IMR-90 (cell line): ENCODE measurements at regions not wholly inside any gene's neighbourhood (a gene's known extent, or its start where the extent isn't known, plus 50 kb on each side); places are given as distances from the start of the nearest gene placed in this dataset.

Experiments
- ATAC-seq: fragments of 200-7000 bp; cut with Tn5 transposase; 2 replicates; pipeline ENCODE4 v1.9.1; 2020; ENCODE audit warnings: low read depth, mild to moderate bottlenecking, moderate library complexity
- BruUV-seq: library from RNA; stranded (reverse); fragments of 400-500 nt; replicated peaks from 2 replicates; lab custom pipeline; 2021; lab: Mats Ljungman, UMichigan
- CTCF ChIA-PET: fragments of 300-600 bp; formaldehyde crosslinking; extraction: SDS; loops from one replicate; lab custom pipeline; 2021; ENCODE audit warnings: antibody characterized with exemption; lab: Yijun Ruan, JAX
- POLR2A ChIA-PET: fragments of 300-600 bp; sonication (Branson Sonifier 250); formaldehyde crosslinking; loops from one replicate; lab custom pipeline; 2022; ENCODE audit warnings: antibody characterized with exemption; ENCODE audit not compliant: unreplicated experiment; lab: Charles Lee
- DNase-seq: peaks from one replicate; pipeline ENCODE4 v3.0.0; 2013
- H2AFZ ChIP-seq: replicated peaks from 2 replicates; pipeline ENCODE3; 2013; ENCODE audit warnings: low read length, mild to moderate bottlenecking; ENCODE audit not compliant: poor library complexity
- H2AK5ac ChIP-seq: 2 replicates; pipeline ENCODE4 v1.6.1; 2013; ENCODE audit warnings: low read depth, low read length, inconsistent platforms
- H2AK9ac ChIP-seq: replicated peaks from 2 replicates; pipeline ENCODE3; 2013; ENCODE audit warnings: mild to moderate bottlenecking, low read depth, low read length, moderate library complexity; ENCODE audit not compliant: poor library complexity
- H2BK120ac ChIP-seq: 2 replicates; pipeline ENCODE4 v1.6.1; 2013; ENCODE audit warnings: low read depth, low read length, inconsistent platforms
- H2BK15ac ChIP-seq: 3 replicates; pipeline ENCODE4 v1.6.1; 2013; ENCODE audit warnings: low read depth, low read length, inconsistent platforms
- H2BK20ac ChIP-seq: 2 replicates; pipeline ENCODE4 v1.6.1; 2013; ENCODE audit warnings: low read depth, mild to moderate bottlenecking, inconsistent platforms, low read length, moderate library complexity
- H2BK5ac ChIP-seq: 2 replicates; pipeline ENCODE4 v1.6.1; 2013; ENCODE audit warnings: mild to moderate bottlenecking, low read depth, low read length, inconsistent platforms; ENCODE audit not compliant: poor library complexity, severe bottlenecking
- H3K14ac ChIP-seq: replicated peaks from 2 replicates; pipeline ENCODE4 v1.6.1; 2013; ENCODE audit warnings: low read depth, low read length, inconsistent platforms
- H3K18ac ChIP-seq: 2 replicates; pipeline ENCODE4 v1.6.1; 2013; ENCODE audit warnings: low read depth, low read length, control low read depth
- H3K23ac ChIP-seq: 2 replicates; pipeline ENCODE4 v1.6.1; 2013; ENCODE audit warnings: low read depth, low read length, inconsistent platforms
- H3K27ac ChIP-seq: 2 replicates; pipeline ENCODE4 v1.5.1; 2013; ENCODE audit warnings: mild to moderate bottlenecking, control low read depth, low read length; ENCODE audit not compliant: insufficient read depth
- H3K27me3 ChIP-seq: 2 replicates; pipeline ENCODE4 v1.6.1; 2013; ENCODE audit warnings: low read length; ENCODE audit not compliant: control insufficient read depth, insufficient read depth
- H3K36me3 ChIP-seq: 2 replicates; pipeline ENCODE4 v1.6.1; 2013; ENCODE audit warnings: low read length, mixed read lengths; ENCODE audit not compliant: control insufficient read depth, insufficient read depth
- H3K4ac ChIP-seq: 2 replicates; pipeline ENCODE4 v1.6.1; 2013; ENCODE audit warnings: low read depth, low read length, inconsistent platforms
- H3K4me1 ChIP-seq: 2 replicates; pipeline ENCODE4 v1.6.1; 2013; ENCODE audit warnings: low read length, mixed read lengths; ENCODE audit not compliant: control insufficient read depth, insufficient read depth
- H3K4me2 ChIP-seq: 2 replicates; pipeline ENCODE4 v1.6.1; 2013; ENCODE audit warnings: low read depth, mild to moderate bottlenecking, control low read depth, low read length, moderate library complexity
- H3K4me3 ChIP-seq: 2 replicates; pipeline ENCODE4 v1.5.1; 2013; ENCODE audit warnings: low read depth, mild to moderate bottlenecking, control low read depth, low read length, moderate library complexity; ENCODE audit not compliant: insufficient read depth
- H3K56ac ChIP-seq: 2 replicates; pipeline ENCODE4 v1.6.1; 2013; ENCODE audit warnings: low read length, inconsistent platforms; ENCODE audit not compliant: insufficient read depth; ENCODE audit errors: extremely low read depth
- H3K79me1 ChIP-seq, 2 experiments: 2 replicates each; pipeline ENCODE4 v1.6.1; 2013; ENCODE audit warnings: low read length in 2 of 2, inconsistent platforms in 1 of 2, low read depth in 1 of 2
- H3K9ac ChIP-seq: 2 replicates; pipeline ENCODE4 v1.6.1; 2013; ENCODE audit warnings: low read depth, low read length, control low read depth
- H3K9me1 ChIP-seq: 2 replicates; pipeline ENCODE4 v1.6.1; 2013; ENCODE audit warnings: low read length, inconsistent platforms; ENCODE audit not compliant: insufficient read depth
- H3K9me3 ChIP-seq: 2 replicates; pipeline ENCODE4 v1.6.1; 2013; ENCODE audit warnings: low read length; ENCODE audit not compliant: control insufficient read depth, insufficient read depth
- H4K20me1 ChIP-seq: 2 replicates; pipeline ENCODE4 v1.6.1; 2013; ENCODE audit warnings: low read length, inconsistent platforms; ENCODE audit not compliant: insufficient read depth
- H4K5ac ChIP-seq: 2 replicates; pipeline ENCODE4 v1.6.1; 2013; ENCODE audit warnings: mild to moderate bottlenecking, low read depth, low read length, control low read depth
- H4K8ac ChIP-seq, 2 experiments: 2 replicates each; pipeline ENCODE4 v1.6.1; 2013; ENCODE audit warnings: low read depth in 2 of 2, low read length in 2 of 2, control low read depth in 1 of 2, inconsistent platforms in 1 of 2
- H4K91ac ChIP-seq: 2 replicates; pipeline ENCODE4 v1.6.1; 2013; ENCODE audit warnings: low read depth, low read length, inconsistent platforms; ENCODE audit not compliant: insufficient read depth
- BHLHE40 ChIP-seq: fragments of 150-350 bp; IDR thresholded peaks from 2 replicates; pipeline ENCODE4 v1.6.1; 2016; ENCODE audit warnings: mild to moderate bottlenecking, low read depth, low read length
- CEBPB ChIP-seq: IDR thresholded peaks from 2 replicates; pipeline ENCODE4 v1.6.1; 2012; ENCODE audit warnings: low read depth, low read length, improper control_type of control experiment
- CHD1 ChIP-seq: IDR thresholded peaks from 2 replicates; pipeline ENCODE4 v1.6.1; 2012; ENCODE audit warnings: low read depth, low read length, improper control_type of control experiment
- CTCF ChIP-seq: conservative IDR thresholded peaks from 2 replicates; pipeline ENCODE4 v1.5.1; 2012; ENCODE audit warnings: mild to moderate bottlenecking, low read depth, low read length, improper control_type of control experiment
- FOS ChIP-seq: fragments of 150-350 bp; IDR thresholded peaks from 2 replicates; pipeline ENCODE4 v1.6.1; 2016; ENCODE audit warnings: low read depth, low read length
- MAFK ChIP-seq: IDR thresholded peaks from 2 replicates; pipeline ENCODE4 v1.6.1; 2012; ENCODE audit warnings: low read depth, low read length, improper control_type of control experiment
- MXI1 ChIP-seq: IDR thresholded peaks from 2 replicates; pipeline ENCODE4 v1.6.1; 2012; ENCODE audit warnings: low read depth, mild to moderate bottlenecking, low read length, moderate library complexity, borderline replicate concordance
- NFE2L2 ChIP-seq: fragments of 150-350 bp; IDR thresholded peaks from 2 replicates; pipeline ENCODE4 v1.6.1; 2016; ENCODE audit warnings: low read depth, mild to moderate bottlenecking, low read length
- POLR2A ChIP-seq: IDR thresholded peaks from 2 replicates; pipeline ENCODE4 v1.6.1; 2012; ENCODE audit warnings: mild to moderate bottlenecking, low read depth, low read length
- RAD21 ChIP-seq: IDR thresholded peaks from 2 replicates; pipeline ENCODE4 v1.6.1; 2012; ENCODE audit warnings: low read length, improper control_type of control experiment
- RCOR1 ChIP-seq: IDR thresholded peaks from 2 replicates; pipeline ENCODE4 v1.6.1; 2012; ENCODE audit warnings: mild to moderate bottlenecking, low read length, improper control_type of control experiment; ENCODE audit not compliant: insufficient replicate concordance
- RFX5 ChIP-seq: IDR thresholded peaks from 2 replicates; pipeline ENCODE4 v1.8.0; 2012; ENCODE audit warnings: low read depth, mild to moderate bottlenecking, low read length, moderate library complexity
- SMC3 ChIP-seq: fragments of 150-350 bp; IDR thresholded peaks from 2 replicates; pipeline ENCODE4 v1.6.1; 2016; ENCODE audit warnings: low read depth, mild to moderate bottlenecking, antibody characterized with exemption, low read length, moderate library complexity
- USF2 ChIP-seq: fragments of 150-350 bp; IDR thresholded peaks from 2 replicates; pipeline ENCODE4 v1.6.1; 2017; ENCODE audit warnings: mild to moderate bottlenecking, antibody characterized with exemption, low read length, low read depth
- WGBS, 2 experiments: methylation state at CpG; one replicate each; pipeline versions ENCODE4 v1.1.5 to v1.1.7; 2013; ENCODE audit warnings: missing lambda C conversion rate in 2 of 2; ENCODE audit not compliant: insufficient read length in 1 of 2; ENCODE audit errors: extremely low coverage in 2 of 2; 5-methylcytosine and 5-hydroxymethylcytosine counted together
- dilution Hi-C: fragments of 300-500 bp; cut with HindIII; formaldehyde crosslinking; loops from one replicate; pipeline ENCODE4 v1.14.3; 2018; ENCODE audit warnings: low sequenced_read_pairs; ENCODE audit not compliant: unreplicated experiment
- in situ Hi-C: fragments of 300-500 bp; cut with MboI; formaldehyde crosslinking; loops from 3 replicates; pipeline ENCODE4 v1.14.3; 2019; ENCODE audit warnings: low sequenced_read_pairs, inconsistent platforms, mixed read lengths
- intact Hi-C: fragments of 100-400 bp; cut with micrococcal nuclease; formaldehyde crosslinking; loops from 2 replicates; pipeline ENCODE4 v1.10.0; 2022

- Histone ChIP-seq H3K23ac (no peak overlapping the region), H2BK20ac (no peak overlapping the region), H3K9me1 (no peaks in the 10 kb centered on the region), H4K8ac (no peak overlapping the region), H3K4ac (no peak overlapping the region), H2AK9ac (no peak overlapping the region), H3K4me1 (no peaks in the 10 kb centered on the region), H3K4me2 (no peak overlapping the region), H3K14ac (no peak overlapping the region), H2BK5ac (no peak overlapping the region), H3K36me3 (no peaks in the 10 kb centered on the region), H3K79me1 (no peaks in the 10 kb centered on the region), H3K27me3 (no peaks in the 10 kb centered on the region), H2BK15ac (no peak overlapping the region), H3K4me3 (no peak overlapping the region), H3K9me3 (no peaks in the 10 kb centered on the region), H2AK5ac (no peak overlapping the region), H3K56ac (no peak overlapping the region), H3K9ac (no peak overlapping the region), H4K5ac (no peak overlapping the region), H4K91ac (no peak overlapping the region), H3K27ac (no peak overlapping the region), H2AFZ (no peak overlapping the region), H3K18ac (no peak overlapping the region), H4K20me1 (no peaks in the 10 kb centered on the region), H2BK120ac (no peak overlapping the region)
- DNase-seq (no peak), ATAC-seq (no peak)
- TF ChIP-seq BHLHE40 (no peak), RCOR1 (no peak), FOS (no peak), MAFK (no peak), RFX5 (no peak), CEBPB (no peak), CHD1 (no peak), RAD21 (no peak), CTCF (no peak), POLR2A (no peak), MXI1 (no peak), NFE2L2 (no peak), SMC3 (no peak), USF2 (no peak)
- dilution Hi-C loops (no loop called here), intact Hi-C loops (no loop called here), in situ Hi-C loops (no loop called here)
- POLR2A ChIA-PET, result no interaction called here
- WGBS, 2 experiments, result 75% methylated on average over 2 of the region's 3 CpGs; no CpG with 5 or more reads in 1 of the 2 experiments
- CTCF ChIA-PET, result no interaction called here
- BruUV-seq, result no TSS peak
Measured at GRCh38 chr10:4569151-4569550, 256.9 kb upstream of the AKR1E2 start.
